Right atrium auricular region (tissue), 2 donors: ENCODE measurements at regions not wholly inside any gene's neighbourhood (a gene's known extent, or its start where the extent isn't known, plus 50 kb on each side); places are given as distances from the start of the nearest gene placed in this dataset.

Source experiments
- DNase-seq: peaks from one replicate; pipeline ENCODE4 v3.0.0-alpha.2; 2019; ENCODE audit warnings: low spot score
- H3K27ac ChIP-seq, 2 donors: fragments of 200-600 bp; sonication (generic); 1 replicate in 1 of 2; 2 replicates in 1 of 2; pipeline ENCODE4 v1.5.1; 2016 to 2019
- H3K27me3 ChIP-seq, 2 donors: fragments of 200-600 bp; sonication (generic); one replicate each; pipeline versions ENCODE4 v1.5.1 to v1.6.0; 2017 to 2019
- H3K36me3 ChIP-seq: fragments of 200-600 bp; sonication (generic); one replicate; pipeline ENCODE4 v1.5.1; 2016
- H3K4me1 ChIP-seq, 2 donors: fragments of 200-600 bp; sonication (generic); one replicate each; pipeline versions ENCODE4 v1.5.1 to v1.6.0; 2017 to 2019
- H3K4me3 ChIP-seq, 2 donors: fragments of 200-600 bp; sonication (generic); 1 replicate in 1 of 2; 2 replicates in 1 of 2; pipeline ENCODE4 v1.5.1; 2017 to 2019; ENCODE audit warnings: mild to moderate bottlenecking in 1 of 2, moderate library complexity in 1 of 2
- H3K9me3 ChIP-seq, 2 donors: fragments of 200-600 bp; sonication (generic); one replicate each; pipeline ENCODE4 v1.5.1; 2019
- TF ChIP-seq, protein P1 (sequence below), 2 donors: fragments of 200-600 bp; sonication (generic); IDR thresholded peaks; one replicate each; pipeline ENCODE4 v1.5.1; 2019; ENCODE audit warnings: antibody characterized with exemption in 2 of 2

DNA sequence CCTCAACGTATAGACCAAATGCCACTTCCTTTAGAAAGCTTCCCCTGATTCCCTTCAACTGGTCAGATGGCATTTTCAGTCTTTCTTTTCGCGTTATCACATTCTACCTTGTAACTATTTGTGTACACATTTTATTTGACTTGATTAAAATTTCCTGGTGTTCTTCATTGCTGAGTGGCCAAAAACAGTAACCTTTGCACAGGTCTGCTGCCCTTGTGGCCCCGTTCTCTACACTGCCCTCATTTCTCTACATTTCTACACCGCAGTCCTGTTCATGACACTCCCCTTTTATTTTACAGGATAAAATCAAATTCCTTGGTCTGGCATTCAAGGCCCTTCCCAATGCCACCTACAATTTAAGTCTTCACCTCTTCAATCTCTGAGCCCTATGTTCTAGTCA lies 334.2 kb upstream of the SLC30A5 start:
- Histone ChIP-seq H3K27ac (no peak overlapping the region), H3K4me1 (no peaks in the 10 kb centered on the region), H3K27me3 (no peaks in the 10 kb centered on the region), H3K4me3 (no peak overlapping the region), H3K36me3 (no peaks in the 10 kb centered on the region), H3K9me3 (no peaks in the 10 kb centered on the region)
- TF ChIP-seq, protein P1, sequence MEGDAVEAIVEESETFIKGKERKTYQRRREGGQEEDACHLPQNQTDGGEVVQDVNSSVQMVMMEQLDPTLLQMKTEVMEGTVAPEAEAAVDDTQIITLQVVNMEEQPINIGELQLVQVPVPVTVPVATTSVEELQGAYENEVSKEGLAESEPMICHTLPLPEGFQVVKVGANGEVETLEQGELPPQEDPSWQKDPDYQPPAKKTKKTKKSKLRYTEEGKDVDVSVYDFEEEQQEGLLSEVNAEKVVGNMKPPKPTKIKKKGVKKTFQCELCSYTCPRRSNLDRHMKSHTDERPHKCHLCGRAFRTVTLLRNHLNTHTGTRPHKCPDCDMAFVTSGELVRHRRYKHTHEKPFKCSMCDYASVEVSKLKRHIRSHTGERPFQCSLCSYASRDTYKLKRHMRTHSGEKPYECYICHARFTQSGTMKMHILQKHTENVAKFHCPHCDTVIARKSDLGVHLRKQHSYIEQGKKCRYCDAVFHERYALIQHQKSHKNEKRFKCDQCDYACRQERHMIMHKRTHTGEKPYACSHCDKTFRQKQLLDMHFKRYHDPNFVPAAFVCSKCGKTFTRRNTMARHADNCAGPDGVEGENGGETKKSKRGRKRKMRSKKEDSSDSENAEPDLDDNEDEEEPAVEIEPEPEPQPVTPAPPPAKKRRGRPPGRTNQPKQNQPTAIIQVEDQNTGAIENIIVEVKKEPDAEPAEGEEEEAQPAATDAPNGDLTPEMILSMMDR (IDR thresholded peaks at IDR 0.05), result no peak
- no peak for DNase-seq

DNA sequence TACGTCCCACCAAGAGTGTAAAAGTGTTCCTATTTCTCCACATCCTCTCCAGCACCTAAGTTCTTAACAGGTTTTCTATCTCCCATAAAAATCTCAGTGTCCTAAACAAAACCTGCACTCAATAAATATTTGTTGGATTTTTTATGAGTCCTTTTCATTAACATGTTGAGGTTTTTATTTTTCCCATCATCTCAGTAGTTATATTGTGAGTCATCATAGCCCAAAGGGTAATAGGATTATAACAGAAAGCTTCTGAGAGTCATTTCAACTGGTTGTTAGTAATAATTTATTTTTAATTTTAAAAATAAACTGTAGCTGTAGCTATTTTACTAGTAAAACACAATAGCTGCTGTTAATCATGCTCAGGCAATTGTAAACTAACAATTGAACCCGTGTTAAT lies 331.6 kb upstream of the SLC30A5 start:
- no peak for DNase-seq
- no peaks in the 10 kb centered on the region for H3K9me3 ChIP-seq

DNA sequence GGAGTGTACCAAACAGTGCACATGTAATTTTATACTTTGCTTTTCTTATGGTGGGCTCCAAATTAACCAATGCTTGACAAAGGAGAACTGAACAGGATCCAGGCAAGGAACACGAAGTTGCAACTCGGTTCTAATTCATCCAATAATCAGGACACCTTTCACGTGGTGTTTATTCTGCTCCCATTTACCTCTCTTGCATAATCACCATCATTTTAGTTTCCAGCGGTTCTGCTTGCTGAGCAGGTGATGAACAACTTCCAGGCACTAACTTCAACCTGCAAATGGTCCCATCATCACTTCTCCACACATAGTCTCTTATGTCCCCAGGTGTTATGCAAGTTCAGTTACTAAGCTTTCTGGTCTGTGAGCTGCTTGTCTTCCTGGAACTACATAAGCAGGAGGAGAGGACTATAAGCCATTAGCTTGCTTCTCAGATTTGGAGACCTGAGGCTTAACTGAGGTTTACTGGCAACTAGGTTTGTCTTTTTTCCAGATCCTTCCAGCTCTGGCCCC lies 326.8 kb upstream of the SLC30A5 start:
- no peak overlapping the region for H3K27ac ChIP-seq
- no peak for DNase-seq
- TF ChIP-seq, protein P1 (IDR thresholded peaks at IDR 0.05), result no peak
- no peaks in the 10 kb centered on the region for H3K9me3 ChIP-seq
- no peak overlapping the region for H3K4me3 ChIP-seq
- H3K36me3 ChIP-seq, result no peaks in the 10 kb centered on the region
- H3K27me3 ChIP-seq, result no peaks in the 10 kb centered on the region
- H3K4me1 ChIP-seq, result peaks cover 0 to 4% of the 10 kb centered on the region in 2 donors

More for the DNA sequence above, 331.6 kb upstream of the SLC30A5 start:
- no peak overlapping the region for H3K27ac ChIP-seq
- H3K27me3 ChIP-seq, result no peaks in the 10 kb centered on the region
- TF ChIP-seq, protein P1 (IDR thresholded peaks at IDR 0.05), result no peak
- H3K36me3 ChIP-seq, result no peaks in the 10 kb centered on the region
- H3K4me1 ChIP-seq, result no peaks in the 10 kb centered on the region
- H3K4me3 ChIP-seq, result no peak overlapping the region

DNA sequence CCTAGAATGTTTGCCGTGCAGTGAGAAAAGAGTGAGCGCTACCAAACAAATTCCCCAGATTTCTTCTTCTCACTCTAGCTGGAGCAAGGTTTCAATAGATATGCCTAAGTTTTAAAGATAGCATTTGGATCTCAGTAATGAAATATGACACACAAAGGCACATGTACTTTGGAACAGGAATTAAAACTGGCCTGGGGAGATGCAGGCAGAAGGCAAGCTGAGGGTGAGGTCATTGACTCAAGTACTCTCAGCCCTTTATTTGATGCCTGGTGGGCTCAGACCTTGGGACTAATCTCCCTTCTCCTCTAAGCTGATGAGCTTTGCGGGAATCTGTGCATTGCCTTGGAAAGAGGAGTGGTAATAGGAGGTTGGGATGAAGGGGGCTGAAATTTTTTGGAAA lies 323.3 kb upstream of the SLC30A5 start:
- no peak for DNase-seq
- H3K27ac ChIP-seq, result no peak overlapping the region
- H3K4me1 ChIP-seq, result peaks cover 0 to 5% of the 10 kb centered on the region in 2 donors
- H3K27me3 ChIP-seq, result no peaks in the 10 kb centered on the region
- no peaks in the 10 kb centered on the region for H3K36me3 ChIP-seq
- TF ChIP-seq, protein P1 (IDR thresholded peaks at IDR 0.05), result no peak
- H3K9me3 ChIP-seq, result no peaks in the 10 kb centered on the region
- H3K4me3 ChIP-seq, result no peak overlapping the region

DNA sequence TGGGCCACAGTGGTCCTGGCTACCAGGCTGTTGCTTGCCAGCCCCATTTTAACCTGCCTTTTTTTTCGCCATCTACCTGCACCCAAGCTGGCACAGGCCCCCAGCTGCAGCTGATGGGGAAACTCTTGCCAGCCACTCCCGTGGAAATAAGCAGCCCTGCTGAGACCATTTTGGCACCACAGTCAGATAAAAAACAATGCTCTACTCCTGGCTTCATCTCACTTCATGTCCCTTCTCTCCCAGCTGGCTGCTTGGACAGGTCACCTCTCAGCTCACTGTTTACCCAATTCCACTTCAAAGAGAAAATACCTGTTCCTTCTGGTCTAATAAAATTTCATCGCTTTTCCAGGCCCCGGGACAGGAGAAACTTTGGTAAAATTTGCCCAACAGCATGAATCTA lies 322.6 kb upstream of the SLC30A5 start:
- Histone ChIP-seq H3K36me3 (no peaks in the 10 kb centered on the region), H3K27ac (no peak overlapping the region), H3K4me1 (peaks cover 0 to 5% of the 10 kb centered on the region in 2 donors), H3K4me3 (no peak overlapping the region), H3K27me3 (no peaks in the 10 kb centered on the region), H3K9me3 (no peaks in the 10 kb centered on the region)
- DNase-seq, result no peak
- TF ChIP-seq, protein P1 (IDR thresholded peaks at IDR 0.05), result no peak

DNA sequence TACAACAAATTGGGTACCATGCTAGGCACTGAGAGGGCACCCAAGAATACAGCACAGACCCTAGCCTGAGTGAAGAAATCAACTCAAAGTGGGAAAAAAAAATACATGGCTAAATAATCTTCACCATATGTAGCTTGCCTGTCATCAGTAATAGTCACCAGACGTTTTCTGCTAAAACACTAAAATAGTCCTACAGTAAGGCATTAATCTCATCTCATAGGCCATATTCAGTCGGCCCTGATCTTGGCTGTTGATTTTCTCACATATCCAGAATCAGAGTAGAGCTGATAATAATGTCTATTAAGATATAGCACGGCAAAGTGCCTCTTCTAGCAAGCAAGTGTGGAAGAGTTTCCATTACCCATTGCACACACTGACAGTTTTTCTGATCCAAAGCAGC lies 322.1 kb upstream of the SLC30A5 start:
- no peaks in the 10 kb centered on the region for H3K36me3 ChIP-seq
- H3K27me3 ChIP-seq, result no peaks in the 10 kb centered on the region

More for the DNA sequence above, 322.1 kb upstream of the SLC30A5 start:
- TF ChIP-seq, protein P1 (IDR thresholded peaks at IDR 0.05), result no peak
- peaks cover 0 to 5% of the 10 kb centered on the region in 2 donors for H3K4me1 ChIP-seq
- H3K9me3 ChIP-seq, result no peaks in the 10 kb centered on the region
- DNase-seq, result no peak
- H3K4me3 ChIP-seq, result no peak overlapping the region
- no peak overlapping the region for H3K27ac ChIP-seq
